BE2C (cell line): ENCODE measurements at regions not wholly inside any gene's neighbourhood (a gene's known extent, or its start where the extent isn't known, plus 50 kb on each side); places are given as distances from the start of the nearest gene placed in this dataset.

Experiments used
- DNase-seq: peaks from one replicate; pipeline ENCODE4 v3.0.0-alpha.2; 2020
- H3K27me3 ChIP-seq: fragments of 250-450 bp; sonication (Bioruptor Pico); 2 replicates; pipeline ENCODE4 v1.5.1; 2020; ENCODE audit warnings: mild to moderate bottlenecking
- H3K36me3 ChIP-seq: fragments of 250-450 bp; sonication (Bioruptor Pico); 2 replicates; pipeline ENCODE4 v1.5.1; 2020; ENCODE audit warnings: mild to moderate bottlenecking
- H3K4me1 ChIP-seq: fragments of 250-450 bp; sonication (Bioruptor Pico); 2 replicates; pipeline ENCODE4 v1.5.1; 2020
- H3K4me3 ChIP-seq: 2 replicates; pipeline ENCODE4 v1.5.1; 2011; ENCODE audit warnings: low read depth, low read length
- H3K9me3 ChIP-seq: fragments of 250-450 bp; sonication (Bioruptor Pico); 2 replicates; pipeline ENCODE4 v1.5.1; 2020
- CTCF ChIP-seq: IDR thresholded peaks from 2 replicates; pipeline ENCODE4 v1.5.1; 2012; ENCODE audit warnings: mild to moderate bottlenecking, low read depth, low read length

GRCh38 chr5:174275959-174276358 is 230.5 kb downstream of the NSG2 start:
- Histone ChIP-seq H3K4me1 (no peaks in the 10 kb centered on the region; the same call in 1 of the 2 replicates), H3K36me3 (no peaks in the 10 kb centered on the region)
- TF ChIP-seq CTCF = no peak

GRCh38 chr5:174281089-174281760 is 235.7 kb downstream of the NSG2 start:
- no peak for TF ChIP-seq CTCF
- H3K36me3 ChIP-seq = no peaks in the 10 kb centered on the region
- no peaks in the 10 kb centered on the region for H3K27me3 ChIP-seq
- no peak for DNase-seq
- no peaks in the 10 kb centered on the region for H3K9me3 ChIP-seq
- H3K4me3 ChIP-seq = no peak overlapping the region
- no peaks in the 10 kb centered on the region; the same call in 1 of the 2 replicates for H3K4me1 ChIP-seq

More at GRCh38 chr5:174275959-174276358, 230.5 kb downstream of the NSG2 start:
- H3K9me3 ChIP-seq = no peaks in the 10 kb centered on the region
- H3K27me3 ChIP-seq = no peaks in the 10 kb centered on the region
- no peak for DNase-seq
- no peak overlapping the region for H3K4me3 ChIP-seq

GRCh38 chr5:174281855-174282254 is 236.3 kb downstream of the NSG2 start:
- Histone ChIP-seq H3K36me3 (no peaks in the 10 kb centered on the region), H3K4me3 (no peak overlapping the region), H3K27me3 (no peaks in the 10 kb centered on the region), H3K4me1 (no peaks in the 10 kb centered on the region; the same call in 1 of the 2 replicates), H3K9me3 (no peaks in the 10 kb centered on the region)
- no peak for DNase-seq
- no peak for TF ChIP-seq CTCF

GRCh38 chr5:174282391-174282790 is 236.9 kb downstream of the NSG2 start:
- Histone ChIP-seq H3K9me3 (no peaks in the 10 kb centered on the region), H3K4me3 (no peak overlapping the region), H3K4me1 (no peaks in the 10 kb centered on the region; the same call in 1 of the 2 replicates), H3K36me3 (no peaks in the 10 kb centered on the region), H3K27me3 (no peaks in the 10 kb centered on the region)
- TF ChIP-seq CTCF = no peak
- no peak for DNase-seq

- Histone ChIP-seq H3K4me3 (no peak overlapping the region), H3K4me1 (no peaks in the 10 kb centered on the region; the same call in 1 of the 2 replicates), H3K36me3 (no peaks in the 10 kb centered on the region), H3K9me3 (no peaks in the 10 kb centered on the region), H3K27me3 (no peaks in the 10 kb centered on the region)
- TF ChIP-seq CTCF = no peak
- no peak for DNase-seq
Observed at GRCh38 chr5:174283211-174284005, 237.9 kb downstream of the NSG2 start.

- no peaks in the 10 kb centered on the region for H3K27me3 ChIP-seq
- H3K36me3 ChIP-seq = no peaks in the 10 kb centered on the region
- H3K4me1 ChIP-seq = no peaks in the 10 kb centered on the region
- no peak for TF ChIP-seq CTCF
- H3K4me3 ChIP-seq = no peak overlapping the region
- no peaks in the 10 kb centered on the region for H3K9me3 ChIP-seq
- no peak for DNase-seq
Observed at GRCh38 chr5:174284873-174285272, 239.4 kb downstream of the NSG2 start.
